ENCODE measurements at regions not wholly inside any gene's neighbourhood (a gene's known extent, or its start where the extent isn't known, plus 50 kb on each side); places are given as distances from the start of the nearest gene placed in this dataset.

GRCh38 chr4:123481717-123482116 is 85.1 kb downstream of the SPRY1 start:
- TF ChIP-seq CTCF (conservative IDR thresholded peaks at IDR 0.05; ENCODE audit: low read length) (no peak), EZH2phosphoT487 (IDR thresholded peaks at IDR 0.05; ENCODE audit: borderline replicate concordance, low read depth, low read length) (no peak)

Measured in OCI-LY7 (cell line).